Tibial artery (tissue), 4 donors: ENCODE measurements at regions not wholly inside any gene's neighbourhood (a gene's known extent, or its start where the extent isn't known, plus 50 kb on each side); places are given as distances from the start of the nearest gene placed in this dataset.

ENCODE experiments used
- DNase-seq, 2 donors: peaks; one replicate each; pipeline ENCODE4 v3.0.0-alpha.2; 2019
- H3K27ac ChIP-seq, 2 donors: fragments of 200-600 bp; sonication (generic) in 1 of 2; 1 replicate in 1 of 2; 2 replicates in 1 of 2; pipeline ENCODE4 v1.5.1; 2018 to 2019; ENCODE audit warnings: mild to moderate bottlenecking in 1 of 2
- H3K27me3 ChIP-seq, 2 donors: fragments of 200-600 bp; sonication (generic) in 1 of 2; one replicate each; pipeline versions ENCODE4 v1.5.1 to v1.6.0; 2016 to 2019
- H3K36me3 ChIP-seq, 3 donors: fragments of 200-600 bp; sonication (generic) in 2 of 3; one replicate each; pipeline ENCODE4 v1.5.1; 2016 to 2019; ENCODE audit warnings: mild to moderate bottlenecking in 2 of 3
- H3K4me1 ChIP-seq, 4 donors: fragments of 200-600 bp; sonication (generic) in 2 of 4; 1 replicate in 3 of 4; 2 replicates in 1 of 4; pipeline ENCODE4 v1.5.1; 2016 to 2019
- H3K4me3 ChIP-seq, 2 donors: fragments of 200-600 bp; sonication (generic) in 1 of 2; 1 replicate in 1 of 2; 2 replicates in 1 of 2; pipeline ENCODE4 v1.5.1; 2018 to 2019; ENCODE audit warnings: mild to moderate bottlenecking in 2 of 2
- H3K9me3 ChIP-seq, 3 donors: fragments of 200-600 bp; sonication (generic) in 1 of 3; one replicate each; pipeline ENCODE4 v1.5.1; 2016 to 2019
- CTCF ChIP-seq, 2 experiments: fragments of 200-600 bp in 1 of 2; fragments of 450-650 bp in 1 of 2; IDR thresholded peaks; one replicate each; pipeline ENCODE4 v1.5.1; 2017 to 2019; ENCODE audit warnings: antibody characterized with exemption in 2 of 2, mild to moderate bottlenecking in 1 of 2, moderate library complexity in 1 of 2
- intact Hi-C: fragments of 100-400 bp; cut with DNase I; formaldehyde crosslinking; loops from one replicate; pipeline ENCODE4 v1.15.0; 2023; ENCODE audit warnings: low total_unique reads

DNA sequence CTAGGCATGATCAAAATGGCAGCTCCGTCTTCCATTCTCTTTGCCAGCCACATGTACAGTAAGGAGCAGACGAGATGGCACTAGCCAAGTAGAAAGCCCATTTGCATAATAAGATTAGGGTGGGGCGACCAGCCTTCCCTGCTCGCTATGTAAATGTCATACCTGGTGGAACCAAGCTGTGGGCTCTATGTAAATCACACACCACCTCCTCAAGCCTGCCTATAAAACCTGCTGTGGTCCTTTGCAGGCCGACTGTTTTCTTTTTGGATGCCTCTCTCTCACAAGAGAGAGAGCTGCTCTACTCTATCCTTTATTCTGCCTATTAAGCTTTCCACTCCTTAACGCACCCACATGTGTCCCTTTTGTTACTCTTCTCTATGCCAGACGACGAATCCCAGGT is 1472.7 kb downstream of the ARAP2 start:
- intact Hi-C loops = no loop called here
- H3K9me3 ChIP-seq = no peaks in the 10 kb centered on the region
- H3K27me3 ChIP-seq = no peaks in the 10 kb centered on the region
- no peak for TF ChIP-seq CTCF (IDR thresholded peaks at IDR 0.05)
- no peak overlapping the region for H3K4me3 ChIP-seq
- no peaks in the 10 kb centered on the region for H3K4me1 ChIP-seq
- H3K27ac ChIP-seq = no peak overlapping the region
- H3K36me3 ChIP-seq = no peaks in the 10 kb centered on the region
- no peak for DNase-seq

DNA sequence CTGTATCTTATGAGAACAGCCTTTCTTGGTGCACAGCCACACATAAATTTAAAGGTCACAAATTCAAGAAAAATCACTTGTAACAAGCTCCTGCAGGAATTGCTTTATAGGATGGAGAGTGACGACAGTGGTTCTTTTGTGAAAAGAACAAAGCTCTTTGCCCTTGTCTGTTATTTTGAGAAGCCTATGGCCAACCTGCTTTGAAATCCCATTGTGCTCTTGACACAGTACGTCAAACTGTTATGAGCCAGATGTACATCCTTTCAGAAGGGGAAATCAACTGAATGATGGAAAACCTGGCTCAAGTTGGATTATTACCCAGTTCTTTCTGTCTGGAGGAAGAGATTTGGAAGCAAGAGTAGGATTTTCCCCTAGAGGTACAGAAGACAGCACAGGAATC is 1454.2 kb downstream of the ARAP2 start:
- no peak for TF ChIP-seq CTCF (IDR thresholded peaks at IDR 0.05)
- H3K4me3 ChIP-seq = no peak overlapping the region
- H3K27ac ChIP-seq = no peak overlapping the region
- H3K4me1 ChIP-seq = no peaks in the 10 kb centered on the region
- no peaks in the 10 kb centered on the region for H3K27me3 ChIP-seq
- H3K9me3 ChIP-seq = no peaks in the 10 kb centered on the region
- no peak for DNase-seq
- intact Hi-C loops = no loop called here
- H3K36me3 ChIP-seq = no peaks in the 10 kb centered on the region

DNA sequence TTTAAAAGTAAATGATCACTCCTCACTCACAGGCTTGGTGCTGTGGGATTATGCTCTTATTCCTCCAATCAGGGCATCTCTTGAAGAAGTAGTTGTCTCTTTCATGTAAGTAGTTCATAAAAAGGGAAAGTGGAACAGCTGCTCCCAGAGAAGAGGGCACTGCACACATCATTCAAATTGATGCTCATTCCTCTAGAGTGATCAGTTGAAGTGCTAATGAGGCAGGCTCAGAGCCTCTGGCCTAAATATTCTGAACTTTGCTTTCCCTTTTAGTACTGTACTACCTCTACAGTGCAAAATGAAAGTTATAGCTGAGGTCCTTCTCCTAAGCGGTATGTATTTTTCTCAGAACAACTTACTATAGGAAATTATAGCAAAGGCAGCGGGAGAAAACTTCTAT is 1453.1 kb downstream of the ARAP2 start:
- H3K9me3 ChIP-seq = no peaks in the 10 kb centered on the region
- no peak for TF ChIP-seq CTCF (IDR thresholded peaks at IDR 0.05)
- H3K27me3 ChIP-seq = no peaks in the 10 kb centered on the region
- no peak overlapping the region for H3K4me3 ChIP-seq
- H3K27ac ChIP-seq = no peak overlapping the region
- H3K4me1 ChIP-seq = no peaks in the 10 kb centered on the region
- H3K36me3 ChIP-seq = no peaks in the 10 kb centered on the region
- intact Hi-C loops = no loop called here
- no peak for DNase-seq

DNA sequence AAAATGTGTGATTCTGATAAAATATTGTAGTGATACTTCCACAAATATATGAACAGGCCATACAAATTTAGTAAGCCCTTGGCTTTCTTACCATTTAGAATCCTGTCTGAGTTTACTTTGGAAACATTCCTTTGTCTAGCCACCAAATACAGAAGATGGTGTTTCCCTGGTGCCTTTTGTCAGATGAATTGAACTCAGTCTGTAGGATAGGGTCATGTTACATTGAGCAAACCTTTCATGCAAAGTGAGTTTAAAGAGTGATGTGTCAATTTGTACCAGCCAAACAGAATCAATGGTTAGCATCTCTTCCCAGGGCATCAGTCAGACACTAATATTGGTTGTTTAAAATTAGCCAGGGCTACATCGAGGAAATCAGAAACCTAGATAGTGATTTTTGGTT is 1443.4 kb downstream of the ARAP2 start:
- H3K4me1 ChIP-seq = no peaks in the 10 kb centered on the region
- H3K36me3 ChIP-seq = no peaks in the 10 kb centered on the region
- no peak for TF ChIP-seq CTCF (IDR thresholded peaks at IDR 0.05)
- H3K27me3 ChIP-seq = no peaks in the 10 kb centered on the region
- intact Hi-C loops = no loop called here
- no peak overlapping the region for H3K27ac ChIP-seq
- no peak for DNase-seq
- H3K4me3 ChIP-seq = no peak overlapping the region
- no peaks in the 10 kb centered on the region for H3K9me3 ChIP-seq

- no peak for TF ChIP-seq CTCF (IDR thresholded peaks at IDR 0.05)
- DNase-seq = no peak
- Histone ChIP-seq H3K27ac (no peak overlapping the region), H3K9me3 (no peaks in the 10 kb centered on the region), H3K27me3 (no peaks in the 10 kb centered on the region), H3K4me1 (no peaks in the 10 kb centered on the region), H3K4me3 (no peak overlapping the region), H3K36me3 (no peaks in the 10 kb centered on the region)
- intact Hi-C loops = no loop called here
These were observed 1430.0 kb downstream of the ARAP2 start for GRCh38 chr4:34814266-34814665.

DNA sequence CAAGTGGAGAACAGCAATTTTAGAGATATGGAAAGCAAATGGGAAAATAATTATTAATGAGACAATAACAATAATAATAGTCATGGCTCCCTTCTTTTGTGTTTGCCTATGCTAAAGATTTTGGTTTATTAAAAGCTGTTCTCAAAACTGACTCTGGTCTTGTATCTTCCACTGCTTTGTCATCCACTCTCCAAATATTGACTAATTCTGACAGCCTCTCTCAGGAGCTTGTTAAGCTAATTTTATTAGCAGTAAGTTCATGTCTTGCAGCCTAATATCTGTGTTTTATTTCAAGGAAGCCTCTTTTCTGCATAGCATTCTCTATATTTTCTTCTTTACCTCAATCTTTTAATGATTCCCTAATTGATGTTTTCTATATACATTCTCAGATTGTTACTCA is 1419.8 kb downstream of the ARAP2 start:
- Histone ChIP-seq H3K27ac (no peak overlapping the region), H3K4me3 (no peak overlapping the region), H3K36me3 (no peaks in the 10 kb centered on the region), H3K9me3 (no peaks in the 10 kb centered on the region), H3K27me3 (no peaks in the 10 kb centered on the region), H3K4me1 (no peaks in the 10 kb centered on the region)
- DNase-seq = no peak
- no peak for TF ChIP-seq CTCF (IDR thresholded peaks at IDR 0.05)
- intact Hi-C loops = no loop called here
